Spleen (tissue), 11 donors: ENCODE measurements at regions not wholly inside any gene's neighbourhood (a gene's known extent, or its start where the extent isn't known, plus 50 kb on each side); places are given as distances from the start of the nearest gene placed in this dataset.

Experiments
- DNase-seq: peaks from one replicate; pipeline ENCODE4 v3.0.0-alpha.2; 2020
- H3K27ac ChIP-seq, 8 donors: fragments of 200-600 bp; sonication (generic) in 7 of 8; 1 replicate in 4 of 8; 2 replicates in 4 of 8; pipeline versions ENCODE4 v1.5.0 to v1.8.0; 2016 to 2021; ENCODE audit warnings: inconsistent platforms in 4 of 8, mild to moderate bottlenecking in 4 of 8, moderate library complexity in 1 of 8
- H3K27me3 ChIP-seq, 7 donors: fragments of 200-600 bp; sonication (generic) in 6 of 7; replicated peaks in 1 of 7; 1 replicate in 4 of 7; 2 replicates in 3 of 7; pipeline versions ENCODE4 v1.5.0 to v1.8.0; 2016 to 2021; ENCODE audit warnings: inconsistent platforms in 3 of 7, mild to moderate bottlenecking in 1 of 7
- H3K36me3 ChIP-seq, 6 donors: fragments of 200-600 bp; sonication (generic) in 5 of 6; 1 replicate in 4 of 6; 2 replicates in 2 of 6; pipeline versions ENCODE4 v1.5.0 to v1.8.0; 2016 to 2021; ENCODE audit warnings: inconsistent platforms in 2 of 6
- H3K4me1 ChIP-seq, 6 donors: fragments of 200-600 bp; sonication (generic) in 5 of 6; 1 replicate in 3 of 6; 2 replicates in 3 of 6; pipeline versions ENCODE4 v1.5.0 to v1.8.0; 2016 to 2021; ENCODE audit warnings: inconsistent platforms in 3 of 6
- H3K4me3 ChIP-seq, 8 donors: fragments of 200-600 bp; sonication (generic) in 7 of 8; 1 replicate in 4 of 8; 2 replicates in 4 of 8; pipeline versions ENCODE4 v1.5.0 to v1.8.0; 2016 to 2021; ENCODE audit warnings: inconsistent platforms in 4 of 8, mild to moderate bottlenecking in 4 of 8, moderate library complexity in 2 of 8
- H3K9me3 ChIP-seq, 8 donors: fragments of 200-600 bp; sonication (generic) in 7 of 8; 1 replicate in 4 of 8; 2 replicates in 4 of 8; pipeline versions ENCODE4 v1.5.0 to v1.8.0; 2016 to 2021; ENCODE audit warnings: inconsistent platforms in 4 of 8
- POLR2A ChIP-seq, 3 donors: fragments of 450-650 bp; IDR thresholded peaks; one replicate each; pipeline ENCODE4 v1.5.1; 2017; ENCODE audit warnings: antibody characterized with exemption in 3 of 3, mild to moderate bottlenecking in 1 of 3
- POLR2AphosphoS5 ChIP-seq, 3 donors: sonication (generic); formaldehyde crosslinking; IDR thresholded peaks; one replicate each; pipeline ENCODE4 v1.5.1; 2017; ENCODE audit warnings: antibody characterized with exemption in 3 of 3
- WGBS, 5 donors: extraction: QIAGEN DNeasy Blood & Tissue Kit in 3 of 5; methylation state at CpG; one replicate each; pipeline versions ENCODE4 v1.1.5 to v1.1.7; 2013 to 2018; 5-methylcytosine and 5-hydroxymethylcytosine counted together
- intact Hi-C: fragments of 100-400 bp; cut with DNase I; formaldehyde crosslinking; loops from one replicate; pipeline ENCODE4 v1.15.0; 2023; ENCODE audit warnings: low total_unique reads
- TF ChIP-seq, protein P1 (sequence below), 11 experiments: fragments of 200-600 bp in 7 of 11; fragments of 450-650 bp in 4 of 11; sonication (generic) in 4 of 11; IDR thresholded peaks in 8 of 11; conservative IDR thresholded peaks in 3 of 11; 1 replicate in 7 of 11; 2 replicates in 4 of 11; pipeline versions ENCODE4 v1.4.0 to v1.8.0; 2016 to 2021; ENCODE audit warnings: antibody characterized with exemption in 11 of 11, inconsistent platforms in 4 of 11, mild to moderate bottlenecking in 1 of 11
- donor health status: healthy with polysubstance abuse.
- donor health status: DM: no; HTN: no; CAD: no; lungs with moderate emphysema.
- donor health status: DM: no; HTN: no; CAD: no.
- donor health status: Bipolar disorder and iron deficiency.
- donor health status: healthy.
- donor health status: DM: no; HTN: no; CAD: no.
- donor health status: DM: yes; HTN: yes; CAD: no.

GRCh38 chr11:134533511-134533910, 121.5 kb upstream of the B3GAT1 start:
- H3K27me3 ChIP-seq: peaks cover 0 to 46% (median 11%) of the 10 kb centered on the region in 7 donors
- H3K27ac ChIP-seq: no peak overlapping the region
- intact Hi-C loops: no loop called here
- no peak overlapping the region for H3K4me3 ChIP-seq
- peaks cover 0 to 6% (median 0%) of the 10 kb centered on the region in 6 donors for H3K4me1 ChIP-seq
- H3K9me3 ChIP-seq: no peaks in the 10 kb centered on the region
- DNase-seq: no peak
- 85 to 93% (median 88%) methylated on average over 7 of the region's 7 CpGs for WGBS, 5 donors
- no peaks in the 10 kb centered on the region for H3K36me3 ChIP-seq
- no peak for TF ChIP-seq POLR2AphosphoS5 (IDR thresholded peaks at IDR 0.05)
- TF ChIP-seq, protein P1, sequence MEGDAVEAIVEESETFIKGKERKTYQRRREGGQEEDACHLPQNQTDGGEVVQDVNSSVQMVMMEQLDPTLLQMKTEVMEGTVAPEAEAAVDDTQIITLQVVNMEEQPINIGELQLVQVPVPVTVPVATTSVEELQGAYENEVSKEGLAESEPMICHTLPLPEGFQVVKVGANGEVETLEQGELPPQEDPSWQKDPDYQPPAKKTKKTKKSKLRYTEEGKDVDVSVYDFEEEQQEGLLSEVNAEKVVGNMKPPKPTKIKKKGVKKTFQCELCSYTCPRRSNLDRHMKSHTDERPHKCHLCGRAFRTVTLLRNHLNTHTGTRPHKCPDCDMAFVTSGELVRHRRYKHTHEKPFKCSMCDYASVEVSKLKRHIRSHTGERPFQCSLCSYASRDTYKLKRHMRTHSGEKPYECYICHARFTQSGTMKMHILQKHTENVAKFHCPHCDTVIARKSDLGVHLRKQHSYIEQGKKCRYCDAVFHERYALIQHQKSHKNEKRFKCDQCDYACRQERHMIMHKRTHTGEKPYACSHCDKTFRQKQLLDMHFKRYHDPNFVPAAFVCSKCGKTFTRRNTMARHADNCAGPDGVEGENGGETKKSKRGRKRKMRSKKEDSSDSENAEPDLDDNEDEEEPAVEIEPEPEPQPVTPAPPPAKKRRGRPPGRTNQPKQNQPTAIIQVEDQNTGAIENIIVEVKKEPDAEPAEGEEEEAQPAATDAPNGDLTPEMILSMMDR (IDR thresholded peaks at IDR 0.05 in 8 of 11, conservative IDR thresholded peaks at IDR 0.05 in 3 of 11): no peak
- TF ChIP-seq POLR2A (IDR thresholded peaks at IDR 0.05): no peak

DNA sequence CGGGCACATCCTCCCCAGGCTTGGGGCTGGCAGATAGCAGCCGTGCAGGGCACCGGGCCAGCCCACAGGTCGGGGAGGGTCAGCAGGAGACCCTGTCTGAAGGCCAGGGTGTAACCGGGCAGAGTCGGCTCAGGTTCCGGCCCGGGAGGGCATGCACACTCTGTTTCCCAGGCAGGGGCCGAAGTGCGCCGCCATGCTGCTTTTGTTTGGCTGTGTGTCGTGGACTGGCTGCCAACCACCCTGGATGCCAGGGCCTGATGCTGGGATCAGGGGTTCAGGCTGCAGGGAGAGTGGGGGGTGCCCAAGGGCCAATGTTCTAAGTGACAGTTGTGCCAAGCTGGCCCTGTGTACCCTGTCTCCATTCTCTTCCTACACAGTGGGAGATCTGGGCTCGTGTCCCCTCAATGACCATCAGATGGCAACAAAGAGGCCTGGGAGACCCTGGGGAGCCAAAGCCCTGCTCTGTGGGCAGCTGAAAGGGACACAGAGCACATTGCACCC, 120.9 kb upstream of the B3GAT1 start:
- H3K9me3 ChIP-seq: no peaks in the 10 kb centered on the region
- peaks cover 0 to 41% (median 9%) of the 10 kb centered on the region in 7 donors for H3K27me3 ChIP-seq
- H3K27ac ChIP-seq: no peak overlapping the region
- TF ChIP-seq POLR2AphosphoS5 (IDR thresholded peaks at IDR 0.05) (no peak), POLR2A (IDR thresholded peaks at IDR 0.05) (no peak)
- TF ChIP-seq, protein P1 (IDR thresholded peaks at IDR 0.05 in 8 of 11, conservative IDR thresholded peaks at IDR 0.05 in 3 of 11): no peak
- intact Hi-C loops: no loop called here
- 33 to 92% (median 89%) methylated on average over 1 to 13 of the region's 13 CpGs for WGBS, 5 donors
- peaks cover 0 to 6% (median 0%) of the 10 kb centered on the region in 6 donors for H3K4me1 ChIP-seq
- DNase-seq: peak; percentile 68
- no peaks in the 10 kb centered on the region for H3K36me3 ChIP-seq
- no peak overlapping the region for H3K4me3 ChIP-seq

DNA sequence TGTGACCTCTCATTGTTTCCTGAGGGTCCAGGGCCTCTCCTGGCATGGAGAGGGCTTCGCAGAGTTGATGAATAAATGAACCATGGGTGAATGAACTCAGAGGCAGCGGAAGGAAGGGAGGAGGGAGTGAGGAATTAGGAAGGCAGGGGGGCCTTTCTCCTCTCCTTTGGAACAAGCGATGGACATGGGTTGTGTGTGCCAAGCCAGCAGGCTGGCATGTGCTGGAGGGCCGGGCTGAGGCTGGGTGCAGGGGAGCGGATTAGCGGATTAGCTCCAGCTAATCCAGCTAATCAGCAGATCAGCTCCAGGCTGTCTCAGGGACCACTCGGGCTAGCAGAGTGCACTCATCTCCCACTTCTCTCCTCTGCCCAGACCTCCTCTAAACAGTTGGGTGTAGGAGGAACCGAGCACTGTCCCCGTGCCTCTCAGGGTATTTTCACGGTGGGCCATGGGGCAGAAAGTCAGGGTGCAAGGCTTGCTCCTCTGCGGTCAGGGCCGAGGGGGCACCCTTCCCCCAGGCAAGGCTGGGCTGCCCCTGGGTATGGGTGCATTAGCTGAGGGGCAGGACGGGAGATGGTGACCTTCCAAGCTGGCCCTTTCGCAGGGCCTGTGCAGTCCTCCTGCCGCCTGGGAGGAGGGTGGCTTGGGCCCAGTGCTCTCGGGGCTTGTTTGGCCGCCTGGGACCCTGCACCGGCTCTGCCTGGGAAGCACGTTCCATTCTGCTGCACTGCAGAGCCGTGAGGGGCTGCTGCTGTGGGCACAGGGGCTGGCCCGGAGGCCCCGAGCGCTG, 120.3 kb upstream of the B3GAT1 start:
- Histone ChIP-seq H3K4me1 (peaks cover 0 to 6% (median 0%) of the 10 kb centered on the region in 6 donors), H3K4me3 (no peak overlapping the region), H3K36me3 (no peaks in the 10 kb centered on the region), H3K27me3 (peaks cover 0 to 35% (median 9%) of the 10 kb centered on the region in 7 donors), H3K27ac (no peak overlapping the region), H3K9me3 (no peaks in the 10 kb centered on the region)
- intact Hi-C loops: no loop called here
- TF ChIP-seq, protein P1 (IDR thresholded peaks at IDR 0.05 in 8 of 11, conservative IDR thresholded peaks at IDR 0.05 in 3 of 11): no peak
- TF ChIP-seq POLR2AphosphoS5 (IDR thresholded peaks at IDR 0.05): no peak
- no peak for TF ChIP-seq POLR2A (IDR thresholded peaks at IDR 0.05)
- peak; percentile 58 for DNase-seq
- WGBS, 5 donors: 85 to 90% (median 86%) methylated on average over 14 to 23 of the region's 23 CpGs
